Myocyte (in vitro differentiated cells): ENCODE measurements at regions not wholly inside any gene's neighbourhood (a gene's known extent, or its start where the extent isn't known, plus 50 kb on each side); places are given as distances from the start of the nearest gene placed in this dataset.

Source experiments
- DNase-seq: peaks from one replicate; pipeline ENCODE4 v3.0.0-alpha.2; 2012; ENCODE audit warnings: low read depth

- DNase-seq, result no peak
These were observed 127.8 kb downstream of the EMX2 start for GRCh38 chr10:117670116-117670904.

- DNase-seq, result no peak
These were observed 130.9 kb downstream of the EMX2 start for GRCh38 chr10:117673230-117674010.

GRCh38 chr10:117674201-117674600, 131.7 kb downstream of the EMX2 start:
- DNase-seq, result no peak

- no peak for DNase-seq
These were observed 132.1 kb downstream of the EMX2 start for GRCh38 chr10:117674646-117675045.

GRCh38 chr10:117675514-117676055, 133.0 kb downstream of the EMX2 start:
- DNase-seq, result no peak

GRCh38 chr10:117677239-117677638, 134.7 kb downstream of the EMX2 start:
- DNase-seq, result no peak

- DNase-seq, result no peak
These were observed 135.4 kb downstream of the EMX2 start for GRCh38 chr10:117677890-117678500.

GRCh38 chr10:117680601-117681000, 138.1 kb downstream of the EMX2 start:
- no peak for DNase-seq

GRCh38 chr10:117681104-117681503, 138.6 kb downstream of the EMX2 start:
- DNase-seq, result no peak

- no peak for DNase-seq
These were observed 141.6 kb downstream of the EMX2 start for GRCh38 chr10:117684046-117684610.

GRCh38 chr10:117684672-117685211, 142.2 kb downstream of the EMX2 start:
- DNase-seq, result no peak

GRCh38 chr10:117685431-117685830, 142.9 kb downstream of the EMX2 start:
- no peak for DNase-seq

- no peak for DNase-seq
These were observed 144.1 kb downstream of the EMX2 start for GRCh38 chr10:117686606-117687005.

- DNase-seq, result no peak
These were observed 145.8 kb downstream of the EMX2 start for GRCh38 chr10:117688358-117688757.

GRCh38 chr10:117689566-117689965, 147.0 kb downstream of the EMX2 start:
- DNase-seq, result no peak

- DNase-seq, result no peak
These were observed 147.8 kb downstream of the EMX2 start for GRCh38 chr10:117690359-117690758.

- DNase-seq, result no peak
These were observed 151.6 kb downstream of the EMX2 start for GRCh38 chr10:117694190-117694589.

GRCh38 chr10:117697402-117697801, 154.9 kb downstream of the EMX2 start:
- DNase-seq, result no peak

GRCh38 chr10:117698809-117699208, 156.3 kb downstream of the EMX2 start:
- DNase-seq, result no peak

GRCh38 chr10:117699436-117700075, 157.0 kb downstream of the EMX2 start:
- DNase-seq, result peak; percentile 6
